ENCODE measurements at regions not wholly inside any gene's neighbourhood (a gene's known extent, or its start where the extent isn't known, plus 50 kb on each side); places are given as distances from the start of the nearest gene placed in this dataset.
"Not testable (repeated sequence)": the region's sequence is repeated elsewhere in the genome, so short reads cannot be mapped to it uniquely, and the experiment has no call there.

DNA sequence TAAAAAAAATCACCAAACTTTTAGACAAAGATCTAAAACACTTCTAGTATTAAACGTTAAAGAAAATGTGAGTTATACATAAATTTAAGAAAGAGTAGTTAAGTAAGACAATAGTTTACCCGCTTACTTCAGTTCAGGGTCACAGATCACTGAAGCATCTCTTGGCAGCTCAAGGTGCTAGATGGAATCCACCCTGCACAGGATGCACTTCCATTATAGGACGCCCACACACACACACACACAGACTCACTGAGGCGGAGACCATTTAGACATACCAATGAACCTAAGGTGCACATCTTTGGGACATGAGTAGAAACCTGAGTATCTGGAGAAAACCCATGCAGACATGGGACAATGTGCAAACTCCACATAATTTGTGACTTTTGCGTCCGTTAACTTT lies 630.6 kb upstream of the ZNF804A start (continued):
- TF ChIP-seq, protein P1, sequence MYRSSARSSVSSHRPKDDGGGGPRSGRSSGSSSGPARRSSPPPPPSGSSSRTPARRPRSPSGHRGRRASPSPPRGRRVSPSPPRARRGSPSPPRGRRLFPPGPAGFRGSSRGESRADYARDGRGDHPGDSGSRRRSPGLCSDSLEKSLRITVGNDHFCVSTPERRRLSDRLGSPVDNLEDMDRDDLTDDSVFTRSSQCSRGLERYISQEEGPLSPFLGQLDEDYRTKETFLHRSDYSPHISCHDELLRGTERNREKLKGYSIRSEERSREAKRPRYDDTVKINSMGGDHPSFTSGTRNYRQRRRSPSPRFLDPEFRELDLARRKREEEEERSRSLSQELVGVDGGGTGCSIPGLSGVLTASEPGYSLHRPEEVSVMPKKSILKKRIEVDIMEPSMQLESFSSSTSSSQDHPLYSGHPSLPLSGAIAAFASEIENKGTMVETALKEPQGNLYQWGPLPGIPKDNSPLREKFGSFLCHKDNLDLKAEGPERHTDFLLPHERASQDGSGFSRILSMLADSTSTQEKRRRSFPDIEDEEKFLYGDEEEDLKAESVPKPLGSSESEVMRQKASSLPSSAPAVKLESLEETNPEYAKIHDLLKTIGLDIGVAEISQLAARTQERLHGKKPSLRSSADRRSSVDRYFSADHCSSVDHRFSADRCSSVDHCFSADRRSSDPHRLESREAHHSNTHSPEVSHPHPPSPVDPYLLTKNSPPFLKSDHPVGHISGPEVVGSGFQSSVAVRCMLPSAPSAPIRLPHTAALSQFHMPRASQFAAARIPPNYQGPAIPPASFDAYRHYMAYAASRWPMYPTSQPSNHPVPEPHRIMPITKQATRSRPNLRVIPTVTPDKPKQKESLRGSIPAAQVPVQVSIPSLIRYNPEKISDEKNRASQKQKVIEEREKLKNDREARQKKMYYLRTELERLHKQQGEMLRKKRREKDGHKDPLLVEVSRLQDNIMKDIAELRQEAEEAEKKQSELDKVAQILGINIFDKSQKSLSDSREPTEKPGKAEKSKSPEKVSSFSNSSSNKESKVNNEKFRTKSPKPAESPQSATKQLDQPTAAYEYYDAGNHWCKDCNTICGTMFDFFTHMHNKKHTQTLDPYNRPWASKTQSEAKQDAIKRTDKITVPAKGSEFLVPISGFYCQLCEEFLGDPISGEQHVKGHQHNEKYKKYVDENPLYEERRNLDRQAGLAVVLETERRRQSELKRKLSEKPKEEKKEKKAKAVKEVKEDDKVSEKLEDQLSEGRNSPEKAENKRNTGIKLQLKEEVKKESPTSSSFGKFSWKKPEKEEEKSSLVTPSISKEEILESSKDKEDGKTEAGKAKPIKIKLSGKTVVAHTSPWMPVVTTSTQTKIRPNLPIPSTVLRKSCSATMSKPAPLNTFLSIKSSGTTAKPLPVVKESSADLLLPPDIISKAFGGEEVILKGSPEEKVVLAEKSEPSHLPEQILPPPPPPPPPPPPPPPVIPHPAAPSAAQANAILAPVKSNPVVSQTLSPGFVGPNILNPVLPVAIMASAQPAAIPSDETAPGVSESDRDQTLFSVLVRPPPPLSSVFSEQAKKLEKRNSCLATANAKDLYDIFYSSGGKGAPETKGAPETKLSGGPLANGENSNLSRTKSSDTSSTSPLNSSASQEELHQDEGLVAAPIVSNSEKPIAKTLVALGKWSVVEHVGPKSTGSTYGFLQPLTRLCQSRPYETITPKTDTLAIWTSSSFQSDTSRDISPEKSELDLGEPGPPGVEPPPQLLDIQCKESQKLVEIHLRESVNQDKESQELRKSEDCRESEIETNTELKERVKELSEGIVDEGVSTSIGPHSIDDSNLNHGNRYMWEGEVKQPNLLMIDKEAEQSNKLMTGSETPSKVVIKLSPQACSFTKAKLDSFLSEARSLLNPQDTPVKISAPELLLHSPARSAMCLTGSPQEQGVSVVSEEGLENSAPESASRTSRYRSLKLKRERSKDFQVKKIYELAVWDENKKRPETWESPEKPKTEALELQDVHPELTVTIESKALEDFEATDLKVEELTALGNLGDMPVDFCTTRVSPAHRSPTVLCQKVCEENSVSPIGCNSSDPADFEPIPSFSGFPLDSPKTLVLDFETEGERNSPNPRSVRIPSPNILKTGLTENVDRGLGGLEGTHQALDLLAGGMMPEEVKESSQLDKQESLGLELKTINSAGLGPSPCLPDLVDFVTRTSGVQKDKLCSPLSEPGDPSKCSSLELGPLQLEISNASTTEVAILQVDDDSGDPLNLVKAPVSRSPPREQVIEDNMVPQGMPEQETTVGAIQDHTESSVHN (IDR thresholded peaks at IDR 0.05; ENCODE audit: borderline replicate concordance in 1 of 2, low read depth in 1 of 2) = no peak
- no peak for TF ChIP-seq TCF7 (IDR thresholded peaks at IDR 0.05; ENCODE audit: borderline replicate concordance)
- TF ChIP-seq SRSF7 (optimal IDR thresholded peaks at IDR 0.05; ENCODE audit: low read depth, low read length) = no peak
- no peak for TF ChIP-seq MTA2 (IDR thresholded peaks at IDR 0.05; ENCODE audit: low read depth)
- TF ChIP-seq PTRF (tag; IDR thresholded peaks at IDR 0.05) = no peak

DNA sequence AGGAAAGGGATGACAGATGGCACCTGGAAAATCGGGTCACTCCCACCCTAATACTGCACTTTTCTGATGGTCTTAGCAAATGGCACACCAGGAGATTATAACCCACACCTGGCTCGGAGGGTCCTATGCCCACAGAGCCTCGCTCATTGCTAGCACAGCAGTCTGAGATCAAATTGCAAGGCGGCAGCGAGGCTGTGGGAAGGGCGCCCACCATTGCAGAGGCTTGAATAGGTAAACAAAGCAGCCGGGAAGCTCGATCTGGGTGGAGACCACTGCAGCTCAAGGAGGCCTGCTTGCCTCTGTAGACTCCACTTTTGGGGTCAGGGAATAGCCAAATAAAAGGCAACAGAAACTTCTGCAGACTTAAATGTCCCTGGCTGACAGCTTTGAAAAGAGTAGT lies 622.7 kb upstream of the ZNF804A start:
- H3K9me3 ChIP-seq (replicated peaks; ENCODE audit: control insufficient read depth, insufficient read depth, low read depth, low read length); POLR2A ChIA-PET; H3K9me1 ChIP-seq (ENCODE audit: control insufficient read depth, insufficient read depth, low read length); ATAC-seq; H3K27me3 ChIP-seq (ENCODE audit: control insufficient read depth in 2 of 2, insufficient read depth in 2 of 2, low read length in 2 of 2); H3K27ac ChIP-seq (ENCODE audit: extremely low read depth, low read depth, low read length); H4K20me1 ChIP-seq (replicated peaks; ENCODE audit: control insufficient read depth, insufficient read depth, low read length); FAIRE-seq; in situ Hi-C loops (cut with MboI); H3K79me2 ChIP-seq (ENCODE audit: control insufficient read depth, insufficient read depth, low read length); H2AFZ ChIP-seq (ENCODE audit: low read depth, low read length); DNase-seq (ENCODE audit: extremely low read depth in 1 of 4, low spot score in 3 of 4); H3K4me2 ChIP-seq (ENCODE audit: insufficient read depth, low read length); H3K9ac ChIP-seq (ENCODE audit: insufficient read depth in 1 of 2, low read depth in 2 of 2, low read length in 2 of 2); H3K36me3 ChIP-seq (ENCODE audit: control insufficient read depth, insufficient read depth, low read length); BruUV-seq (replicated peaks); intact Hi-C loops (cut with micrococcal nuclease); H3K4me1 ChIP-seq (replicated peaks in 1 of 2; ENCODE audit: control insufficient read depth in 2 of 2, insufficient read depth in 2 of 2, low read length in 2 of 2); H3K4me3 ChIP-seq: not testable (repeated sequence)
- CTCF ChIA-PET (ENCODE audit: low intra/inter-chr PET ratio) = interaction anchor here (0.6 kb wide), 1 partner anchor 15 kb away, joined by 3 read pairs; no protein-coding TSS in a partner anchor
- 2% methylated on average over 8 of the region's 8 CpGs for WGBS (ENCODE audit: insufficient coverage, low coverage, missing lambda C conversion rate)
